ENCODE measurements at regions not wholly inside any gene's neighbourhood (a gene's known extent, or its start where the extent isn't known, plus 50 kb on each side); places are given as distances from the start of the nearest gene placed in this dataset.
"Not testable (repeated sequence)": the region's sequence is repeated elsewhere in the genome, so short reads cannot be mapped to it uniquely, and the experiment has no call there.

DNA sequence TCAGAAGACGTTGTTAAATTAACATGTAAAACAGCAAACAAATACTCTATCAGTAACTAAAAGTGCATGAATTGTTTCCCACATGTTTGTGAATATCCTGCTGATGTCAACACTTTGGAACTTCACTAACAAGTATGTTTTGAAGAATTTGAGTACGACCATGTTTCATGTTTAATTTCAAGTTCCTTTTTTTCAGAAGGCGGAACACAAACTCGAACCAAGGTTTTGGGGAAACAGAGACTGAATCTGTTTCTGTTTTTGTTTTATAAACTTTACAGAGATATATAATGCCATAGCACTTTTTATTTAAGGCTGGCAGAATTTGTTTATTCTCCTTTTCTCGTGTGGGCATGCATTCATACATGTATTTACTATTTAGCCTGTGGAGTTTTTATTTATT lies 509.3 kb upstream of the CITED2 start:
- DNase-seq, result no peak

DNA sequence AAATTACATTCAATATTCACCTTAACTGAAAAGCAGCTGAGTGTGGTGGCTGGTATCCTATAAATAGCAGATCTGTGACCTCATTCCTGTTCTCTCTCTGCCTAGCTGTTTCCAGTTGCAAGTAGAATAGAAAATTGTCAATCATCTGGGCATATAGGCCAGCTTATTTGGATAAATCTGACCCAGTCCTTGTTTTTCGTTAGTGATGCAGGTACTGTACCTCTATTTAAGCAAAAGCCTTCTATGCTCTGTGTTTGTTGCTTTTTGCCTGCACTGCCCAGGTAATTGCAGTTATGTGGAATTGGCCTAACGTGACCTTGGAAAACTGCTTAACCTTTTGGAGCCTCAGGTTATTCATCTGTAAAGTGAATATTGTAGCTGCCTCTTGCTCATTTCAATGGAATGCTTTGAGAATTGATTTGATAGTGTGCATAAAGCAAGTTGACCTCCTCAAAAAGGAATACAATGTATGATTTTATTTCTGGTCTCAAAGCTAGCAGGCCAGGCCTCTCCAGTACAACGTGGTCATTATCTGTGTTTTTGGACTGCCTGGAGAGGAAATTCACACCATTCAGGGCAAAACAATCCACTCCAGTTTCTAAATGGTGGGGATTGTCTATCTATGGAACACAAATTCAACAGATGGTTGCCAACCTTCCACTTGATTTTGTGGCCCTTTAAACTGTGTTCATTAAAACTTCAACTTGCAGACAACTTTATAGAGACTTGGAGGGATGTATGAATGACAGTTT lies 508.7 kb upstream of the CITED2 start:
- DNase-seq, result no peak

- no peak for DNase-seq
These were observed 507.8 kb upstream of the CITED2 start for GRCh38 chr6:139882234-139882633.

- no peak for DNase-seq
These were observed 507.3 kb upstream of the CITED2 start for GRCh38 chr6:139881728-139882211.

DNA sequence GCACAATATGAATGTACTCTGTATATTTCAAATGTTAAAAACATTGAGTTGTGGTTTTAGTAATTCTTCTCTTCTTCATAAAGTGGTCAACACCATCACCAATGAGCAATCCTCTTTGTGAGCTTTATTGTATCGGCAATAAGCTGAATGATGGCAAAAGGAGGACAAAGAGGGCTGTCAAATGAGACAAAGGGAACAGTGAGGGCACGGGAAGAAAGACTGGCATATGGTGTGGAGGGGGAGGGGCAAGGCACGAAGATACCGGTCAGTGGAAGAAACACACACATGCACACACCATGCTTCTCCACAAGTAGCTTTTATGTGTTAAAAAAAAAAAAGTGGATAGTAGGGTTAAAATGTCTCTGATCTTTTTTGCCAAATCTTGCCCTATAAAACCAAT lies 506.8 kb upstream of the CITED2 start:
- no peak for DNase-seq

DNA sequence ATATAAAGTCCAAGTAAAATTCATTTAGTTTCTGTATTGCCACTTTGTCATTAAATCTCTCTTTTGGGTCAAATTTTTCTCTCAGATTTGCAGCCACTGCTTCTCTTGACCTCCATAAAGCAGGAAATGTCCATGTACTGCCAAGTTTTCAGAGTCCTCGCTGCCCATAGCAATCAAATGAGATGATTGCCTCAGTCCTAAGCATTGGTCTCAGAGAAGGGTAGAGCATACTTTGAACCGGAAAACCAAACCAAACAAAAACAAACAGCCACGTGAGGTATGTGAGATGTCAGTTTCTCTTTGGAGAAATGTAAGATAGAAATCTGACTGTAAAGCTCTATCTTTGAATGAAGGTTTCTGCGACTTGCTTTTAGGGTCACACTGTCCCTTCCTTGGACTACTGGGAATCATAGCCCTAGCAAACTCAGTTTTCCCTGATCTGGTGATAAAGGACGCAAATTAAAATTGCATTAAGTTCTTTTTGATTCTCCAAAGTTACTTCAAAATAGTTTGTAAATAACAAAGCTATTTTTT lies 505.4 kb upstream of the CITED2 start:
- no peak for DNase-seq

- DNase-seq, result not testable (repeated sequence)
These were observed 504.8 kb upstream of the CITED2 start for GRCh38 chr6:139879241-139879640.

GRCh38 chr6:139877828-139878405 lies 503.5 kb upstream of the CITED2 start:
- DNase-seq, result no peak

DNA sequence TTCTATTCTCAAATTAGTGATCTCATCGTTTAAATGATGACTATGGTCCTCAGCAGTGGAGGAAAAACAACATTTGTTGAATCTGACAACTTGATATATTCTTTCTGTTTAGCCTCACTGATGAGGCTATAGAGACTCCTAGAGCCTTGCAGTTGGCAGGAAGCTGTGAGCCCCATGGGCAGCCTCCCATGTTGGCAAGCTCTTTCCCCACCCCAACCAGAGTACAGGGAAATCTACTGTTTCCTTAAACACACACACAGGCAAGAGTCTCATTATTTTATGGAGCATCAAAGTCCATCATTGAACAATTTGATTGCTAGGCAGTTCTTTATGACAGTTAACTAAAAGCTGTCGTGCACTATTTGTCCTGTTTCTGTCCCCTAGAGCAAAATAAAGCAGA lies 498.2 kb upstream of the CITED2 start:
- DNase-seq, result no peak

GRCh38 chr6:139871803-139872510 lies 497.5 kb upstream of the CITED2 start:
- no peak for DNase-seq

GRCh38 chr6:139871165-139871710 lies 496.8 kb upstream of the CITED2 start:
- no peak for DNase-seq

DNA sequence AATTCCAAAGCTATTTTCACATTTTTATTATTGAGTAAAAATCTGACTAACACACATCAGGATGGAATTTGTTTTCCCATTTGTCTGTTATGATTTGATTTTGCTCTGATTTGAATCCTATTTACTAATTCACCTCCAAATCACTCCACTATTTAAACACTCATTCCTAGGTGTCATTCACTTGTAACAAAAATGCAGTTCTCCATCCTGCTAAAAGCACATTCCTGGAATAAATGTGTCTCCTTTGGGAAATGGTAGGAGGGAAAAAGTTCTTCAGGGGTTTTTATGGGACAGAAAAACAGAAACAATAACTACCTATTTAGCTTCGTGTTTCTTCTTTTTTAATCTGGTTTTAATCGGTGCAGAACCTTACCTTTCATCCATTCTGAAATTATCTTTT lies 494.1 kb upstream of the CITED2 start:
- no peak for DNase-seq

- no peak for DNase-seq
These were observed 489.5 kb upstream of the CITED2 start for GRCh38 chr6:139863964-139864363.

DNA sequence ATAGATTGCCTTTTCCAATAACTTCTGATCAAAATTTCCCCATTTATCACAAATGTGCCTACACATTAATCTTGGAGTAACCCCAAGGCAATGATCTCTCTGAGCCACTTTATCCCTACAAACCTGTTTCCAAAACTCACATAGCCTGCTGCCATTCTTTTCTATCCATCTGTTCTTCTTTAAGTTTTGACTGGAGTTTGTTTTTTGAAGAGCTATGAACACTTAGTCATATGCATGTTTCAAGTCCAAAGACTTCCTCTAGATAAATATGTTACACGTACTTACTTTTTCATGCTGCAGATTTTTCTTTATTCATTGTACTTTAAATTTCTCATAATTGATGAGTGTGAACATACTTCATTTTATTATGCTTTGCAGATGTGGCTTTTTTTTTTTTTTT lies 488.9 kb upstream of the CITED2 start:
- no peak for DNase-seq

DNA sequence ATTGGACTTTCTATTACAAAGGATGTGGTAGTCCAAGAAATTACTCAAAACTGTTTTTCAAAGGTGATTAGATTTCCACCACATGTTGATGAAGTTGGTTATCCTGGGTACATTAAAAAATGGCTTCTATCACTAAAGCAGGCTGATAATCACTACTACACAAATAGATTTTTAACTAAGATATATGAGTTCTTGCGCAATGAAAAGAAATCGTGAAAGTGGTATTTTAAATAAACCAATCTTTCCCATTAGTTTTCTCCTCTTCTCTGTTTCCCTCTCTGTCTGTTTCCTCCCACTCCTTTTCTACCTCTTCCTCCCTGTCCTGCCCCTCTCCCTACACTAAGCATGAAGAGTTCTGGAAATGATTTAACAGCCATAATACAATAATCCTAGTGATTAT lies 487.9 kb upstream of the CITED2 start:
- DNase-seq, result no peak

GRCh38 chr6:139860203-139860602 lies 485.8 kb upstream of the CITED2 start:
- no peak for DNase-seq

DNA sequence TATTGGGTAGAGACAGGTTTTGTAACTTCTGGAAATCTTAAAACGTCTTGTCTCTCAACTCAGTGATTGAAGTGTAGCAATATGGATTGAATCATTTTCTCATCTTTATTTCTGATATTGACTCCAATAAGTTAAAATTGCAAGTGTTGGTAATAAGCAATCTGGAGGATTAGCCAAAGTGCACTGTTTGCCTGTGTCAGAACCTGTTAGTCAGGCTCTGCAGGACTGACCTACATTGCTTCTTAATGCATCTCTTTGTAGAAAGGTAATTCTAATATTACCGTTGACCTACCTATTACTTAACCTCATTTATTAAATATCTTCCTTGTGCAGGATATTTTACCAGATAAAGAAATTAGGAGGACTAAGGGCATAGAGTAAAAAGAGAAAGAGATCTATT lies 484.0 kb upstream of the CITED2 start:
- no peak for DNase-seq

GRCh38 chr6:139857143-139857542 lies 482.7 kb upstream of the CITED2 start:
- no peak for DNase-seq

DNA sequence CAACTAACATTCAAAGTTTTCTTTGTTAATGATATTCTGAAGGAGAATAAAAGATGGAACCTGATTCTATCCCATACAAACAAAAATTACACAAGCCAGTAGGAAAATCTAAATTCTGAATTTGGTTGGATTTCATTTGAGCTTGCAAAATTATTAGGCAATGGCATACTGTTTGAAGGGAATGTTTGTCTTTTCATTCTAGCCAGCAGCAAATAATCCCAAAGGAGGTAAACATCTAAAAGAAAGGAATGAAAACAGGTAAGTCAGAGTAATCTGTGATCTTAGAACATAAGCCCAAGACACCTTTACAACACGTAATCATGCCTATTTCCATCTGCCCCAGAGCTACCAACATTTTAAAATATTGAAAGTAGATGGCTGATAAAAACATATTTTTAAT lies 482.1 kb upstream of the CITED2 start:
- DNase-seq, result no peak

DNA sequence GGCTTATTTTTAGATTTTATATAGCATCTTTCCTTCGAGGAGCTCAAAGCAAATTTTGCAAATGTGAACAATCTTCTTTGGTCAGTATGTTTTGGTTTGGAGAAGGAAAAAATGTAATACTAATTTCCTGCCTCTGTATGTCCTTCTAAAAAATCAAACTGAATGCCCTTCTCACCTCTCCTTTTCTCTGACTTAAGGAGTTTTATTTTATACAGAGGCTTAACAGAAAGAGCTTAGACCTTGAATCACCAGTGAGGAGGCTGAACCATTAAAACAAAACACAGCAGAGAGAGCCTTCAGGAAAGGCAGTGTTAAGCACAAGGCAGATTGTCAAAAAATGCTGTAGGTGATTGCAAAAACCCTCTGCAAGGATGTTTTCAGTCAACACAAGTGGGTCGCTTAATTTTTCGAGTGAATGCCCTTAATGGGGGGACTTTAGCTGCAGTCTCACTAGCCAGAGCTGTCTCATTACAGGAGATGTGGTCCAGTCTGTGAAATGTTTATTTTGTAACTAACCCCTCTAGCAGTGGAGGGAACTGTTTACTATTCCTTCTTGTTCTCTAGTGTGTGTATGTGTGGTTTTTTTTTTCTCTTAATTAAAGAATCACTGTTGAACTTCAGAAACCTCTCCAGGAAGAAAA lies 481.3 kb upstream of the CITED2 start:
- peak; percentile 15 for DNase-seq

- DNase-seq, result no peak
These were observed 479.0 kb upstream of the CITED2 start for GRCh38 chr6:139853302-139853992.

DNA sequence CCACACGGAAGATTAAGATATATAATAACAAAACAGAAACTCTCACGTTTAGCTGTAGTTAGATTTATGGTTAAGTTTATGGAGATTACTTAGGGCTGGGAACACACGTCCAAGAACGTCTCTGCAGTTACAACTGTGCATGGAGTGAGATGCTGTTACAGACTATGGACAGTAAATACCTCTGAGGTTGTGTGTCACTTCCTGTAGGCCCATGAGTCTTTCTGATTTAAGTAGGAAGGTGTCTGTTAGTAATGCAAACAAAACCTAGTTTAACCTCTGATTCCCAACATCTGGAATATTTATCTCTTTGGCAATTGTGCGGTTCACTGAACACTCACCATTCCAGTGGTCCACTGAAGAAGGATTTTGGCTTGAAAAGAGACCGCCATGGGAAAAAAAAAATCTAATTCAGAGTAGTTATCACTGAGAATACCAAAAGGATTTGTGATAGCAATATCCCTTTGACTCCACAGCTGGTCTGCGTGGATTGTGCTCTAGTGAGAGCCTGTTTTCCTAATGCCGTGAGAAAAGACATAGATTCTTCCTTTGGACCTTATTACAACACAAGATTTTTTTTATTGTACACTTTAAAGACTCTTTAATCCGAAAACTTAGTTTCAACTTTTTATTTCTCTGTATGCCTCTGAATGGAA lies 478.2 kb upstream of the CITED2 start:
- no peak for DNase-seq
